Stimulated activated naive B cell treated with anti-CD40 and anti-IgM and Interleukin-4, amounts not matched to agents 10 μg/mL and 1 μg/mL and 100 μg/mL, for 72 hours (primary cell): ENCODE measurements at regions not wholly inside any gene's neighbourhood (a gene's known extent, or its start where the extent isn't known, plus 50 kb on each side); places are given as distances from the start of the nearest gene placed in this dataset.

Experiments used
- ATAC-seq, 2 donors: fragments of 150-1000 bp; cut with Tn5 transposase; replicated peaks; 2 replicates each; pipeline ENCODE4 v1.10.0; 2021; ENCODE audit warnings: moderate library complexity in 1 of 2
- DNase-seq: peaks from one replicate; pipeline ENCODE4 v3.0.0; 2021
- H3K27ac Mint-ChIP-seq: one replicate; pipeline ENCODE4 v1.8.0; 2022; ENCODE audit warnings: mild to moderate bottlenecking, mixed read lengths
- H3K27me3 Mint-ChIP-seq, 2 donors: one replicate each; pipeline ENCODE4 v1.8.0; 2022; ENCODE audit warnings: mixed read lengths in 2 of 2
- H3K36me3 Mint-ChIP-seq, 2 donors: one replicate each; pipeline ENCODE4 v1.8.0; 2022; ENCODE audit warnings: mixed read lengths in 2 of 2, mild to moderate bottlenecking in 1 of 2
- H3K4me1 Mint-ChIP-seq, 2 donors: one replicate each; pipeline ENCODE4 v1.8.0; 2022; ENCODE audit warnings: mixed read lengths in 2 of 2, mild to moderate bottlenecking in 1 of 2
- H3K4me3 Mint-ChIP-seq, 2 donors: one replicate each; pipeline ENCODE4 v1.8.0; 2022; ENCODE audit warnings: mild to moderate bottlenecking in 2 of 2, mixed read lengths in 2 of 2, moderate library complexity in 1 of 2
- H3K9me3 Mint-ChIP-seq, 2 donors: one replicate each; pipeline ENCODE4 v1.8.0; 2022; ENCODE audit warnings: mixed read lengths in 2 of 2, mild to moderate bottlenecking in 1 of 2

- Mint-ChIP-seq H3K4me1 (no peaks in the 10 kb centered on the region), H3K27ac (no peak overlapping the region)
Observed at GRCh38 chr9:73446306-73446705, 294.6 kb downstream of the ANXA1 start.

GRCh38 chr9:73451003-73451402, 299.3 kb downstream of the ANXA1 start:
- Mint-ChIP-seq H3K27me3 (no peaks in the 10 kb centered on the region), H3K4me1 (no peaks in the 10 kb centered on the region), H3K27ac (no peak overlapping the region), H3K4me3 (no peak overlapping the region), H3K9me3 (peaks cover 0 to 4% of the 10 kb centered on the region in 2 donors), H3K36me3 (no peaks in the 10 kb centered on the region)
- ATAC-seq (no peak), DNase-seq (no peak)

More at GRCh38 chr9:73446306-73446705, 294.6 kb downstream of the ANXA1 start:
- DNase-seq (no peak), ATAC-seq (no peak)
- Mint-ChIP-seq H3K4me3 (no peak overlapping the region), H3K36me3 (no peaks in the 10 kb centered on the region), H3K9me3 (peaks cover 0 to 4% of the 10 kb centered on the region in 2 donors), H3K27me3 (no peaks in the 10 kb centered on the region)

- ATAC-seq (no peak), DNase-seq (no peak)
- no peak overlapping the region for H3K4me3 Mint-ChIP-seq
- H3K9me3 Mint-ChIP-seq = peaks cover 0 to 2% of the 10 kb centered on the region in 2 donors
- no peak overlapping the region for H3K27ac Mint-ChIP-seq
- H3K4me1 Mint-ChIP-seq = no peaks in the 10 kb centered on the region
- no peaks in the 10 kb centered on the region for H3K36me3 Mint-ChIP-seq
- H3K27me3 Mint-ChIP-seq = no peaks in the 10 kb centered on the region
Observed at GRCh38 chr9:73459817-73460216, 308.2 kb downstream of the ANXA1 start.

- no peak for ATAC-seq
- H3K27ac Mint-ChIP-seq = no peak overlapping the region
- H3K36me3 Mint-ChIP-seq = no peaks in the 10 kb centered on the region
- H3K27me3 Mint-ChIP-seq = no peaks in the 10 kb centered on the region
- H3K9me3 Mint-ChIP-seq = peaks cover 0 to 4% of the 10 kb centered on the region in 2 donors
- no peak overlapping the region for H3K4me3 Mint-ChIP-seq
- no peaks in the 10 kb centered on the region for H3K4me1 Mint-ChIP-seq
- no peak for DNase-seq
Observed at GRCh38 chr9:73468716-73469115, 317.1 kb downstream of the ANXA1 start.

DNA sequence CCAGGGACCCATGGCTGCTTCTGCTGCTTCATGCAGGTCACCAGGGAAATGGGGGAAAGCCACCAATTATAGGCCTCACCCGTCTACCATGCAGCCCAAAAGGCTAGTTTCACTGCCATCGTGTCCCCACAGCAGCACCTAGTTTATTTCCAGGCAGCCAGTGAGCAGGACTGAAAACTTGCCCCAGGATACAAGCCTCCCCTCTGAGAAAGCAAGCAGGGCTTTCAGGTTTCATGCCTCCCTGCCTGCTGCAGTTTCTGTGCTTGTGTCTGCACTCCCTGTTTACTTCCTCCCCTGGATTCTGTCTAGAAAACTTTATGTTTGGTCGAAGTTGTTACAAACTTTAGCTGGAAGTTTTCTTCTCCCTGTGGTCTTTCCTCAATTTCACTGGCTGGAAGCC, 319.1 kb downstream of the ANXA1 start:
- Mint-ChIP-seq H3K36me3 (no peaks in the 10 kb centered on the region), H3K9me3 (peaks cover 0 to 1% of the 10 kb centered on the region in 2 donors), H3K4me3 (no peak overlapping the region), H3K27me3 (no peaks in the 10 kb centered on the region), H3K4me1 (no peaks in the 10 kb centered on the region), H3K27ac (no peak overlapping the region)
- ATAC-seq (no peak), DNase-seq (no peak)

GRCh38 chr9:73474002-73474600, 322.4 kb downstream of the ANXA1 start:
- Mint-ChIP-seq H3K4me1 (no peaks in the 10 kb centered on the region), H3K9me3 (peaks cover 0 to 1% of the 10 kb centered on the region in 2 donors), H3K4me3 (no peak overlapping the region), H3K27me3 (no peaks in the 10 kb centered on the region), H3K36me3 (no peaks in the 10 kb centered on the region), H3K27ac (no peak overlapping the region)
- ATAC-seq = no peak
- no peak for DNase-seq

DNA sequence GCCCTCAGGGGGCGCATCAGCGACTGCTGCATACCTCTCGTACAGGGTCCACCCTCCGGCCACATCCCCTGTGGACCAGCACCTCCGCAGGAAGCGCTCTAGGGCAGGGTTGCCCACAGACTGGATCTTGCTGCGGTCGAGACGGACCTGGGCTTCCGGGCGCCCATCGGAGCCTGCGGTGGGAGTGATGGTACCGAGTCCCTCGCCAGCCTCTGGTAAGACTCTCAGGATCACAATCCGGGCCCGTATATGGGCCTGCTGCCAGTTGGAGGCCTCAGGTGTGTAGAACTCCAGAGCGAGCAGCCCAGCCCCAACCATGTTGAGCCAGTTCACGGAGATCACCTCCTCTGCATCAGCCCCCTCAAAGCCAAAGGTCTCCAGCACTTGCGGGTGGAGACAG, 323.0 kb downstream of the ANXA1 start:
- Mint-ChIP-seq H3K4me3 (no peak overlapping the region), H3K4me1 (no peaks in the 10 kb centered on the region), H3K27me3 (no peaks in the 10 kb centered on the region), H3K27ac (no peak overlapping the region), H3K9me3 (no peaks in the 10 kb centered on the region), H3K36me3 (no peaks in the 10 kb centered on the region)
- ATAC-seq (no peak), DNase-seq (no peak)

DNA sequence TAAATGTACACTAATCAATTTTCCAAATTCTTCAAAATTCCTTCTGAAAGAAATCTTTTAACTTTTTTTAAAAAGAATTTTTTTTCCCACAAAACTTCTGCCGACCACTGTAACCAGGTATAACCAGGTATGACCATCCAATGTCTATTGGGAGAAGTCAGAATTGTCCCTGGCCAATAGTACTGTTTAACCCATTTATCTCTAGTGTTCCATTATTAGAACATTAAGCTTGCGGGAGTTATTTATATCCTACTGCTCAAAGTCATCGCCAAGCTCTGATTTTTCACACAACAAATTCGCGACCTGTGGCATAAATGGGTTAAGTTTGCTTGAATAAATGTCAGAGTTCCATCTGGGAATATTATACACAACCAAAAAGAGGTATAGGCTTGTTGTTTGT, 343.2 kb downstream of the ANXA1 start:
- Mint-ChIP-seq H3K4me1 (no peaks in the 10 kb centered on the region), H3K27ac (no peak overlapping the region), H3K9me3 (peaks cover 0 to 6% of the 10 kb centered on the region in 2 donors), H3K4me3 (no peak overlapping the region), H3K36me3 (no peaks in the 10 kb centered on the region), H3K27me3 (no peaks in the 10 kb centered on the region)
- no peak for DNase-seq
- ATAC-seq = no peak

GRCh38 chr9:73497796-73498195, 346.1 kb downstream of the ANXA1 start:
- ATAC-seq = no peak
- no peaks in the 10 kb centered on the region for H3K4me1 Mint-ChIP-seq
- no peak for DNase-seq
- H3K4me3 Mint-ChIP-seq = no peak overlapping the region
- H3K9me3 Mint-ChIP-seq = peaks cover 0 to 4% of the 10 kb centered on the region in 2 donors
- no peaks in the 10 kb centered on the region for H3K36me3 Mint-ChIP-seq
- H3K27me3 Mint-ChIP-seq = no peaks in the 10 kb centered on the region
- no peak overlapping the region for H3K27ac Mint-ChIP-seq

- Mint-ChIP-seq H3K27ac (no peak overlapping the region), H3K4me3 (no peak overlapping the region), H3K36me3 (no peaks in the 10 kb centered on the region), H3K9me3 (peaks cover 0 to 2% of the 10 kb centered on the region in 2 donors), H3K4me1 (no peaks in the 10 kb centered on the region), H3K27me3 (no peaks in the 10 kb centered on the region)
- no peak for ATAC-seq
- no peak for DNase-seq
Observed at GRCh38 chr9:73515216-73515615, 363.6 kb downstream of the ANXA1 start.

DNA sequence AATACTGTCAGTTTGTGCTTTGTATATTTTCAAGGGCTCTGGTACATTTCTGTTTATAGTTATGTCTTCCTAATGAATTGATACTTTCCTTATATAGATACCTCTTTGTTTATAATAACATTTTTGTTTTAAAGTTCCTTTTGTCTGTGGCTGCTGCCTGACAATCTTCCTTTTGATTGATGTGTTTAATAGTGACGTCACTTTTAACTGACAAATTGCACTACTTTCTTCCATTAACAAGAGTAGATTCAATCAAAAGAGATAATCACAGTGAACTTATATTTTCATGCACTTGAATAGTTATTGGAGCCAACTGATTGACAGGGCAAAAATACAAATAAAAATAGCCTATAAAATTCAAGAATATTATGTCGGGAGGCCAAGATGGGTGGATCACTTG, 371.7 kb downstream of the ANXA1 start:
- Mint-ChIP-seq H3K27me3 (no peaks in the 10 kb centered on the region), H3K27ac (no peak overlapping the region), H3K4me3 (no peak overlapping the region), H3K4me1 (no peaks in the 10 kb centered on the region), H3K36me3 (no peaks in the 10 kb centered on the region), H3K9me3 (peaks cover 0 to 4% of the 10 kb centered on the region in 2 donors)
- ATAC-seq (no peak), DNase-seq (no peak)

DNA sequence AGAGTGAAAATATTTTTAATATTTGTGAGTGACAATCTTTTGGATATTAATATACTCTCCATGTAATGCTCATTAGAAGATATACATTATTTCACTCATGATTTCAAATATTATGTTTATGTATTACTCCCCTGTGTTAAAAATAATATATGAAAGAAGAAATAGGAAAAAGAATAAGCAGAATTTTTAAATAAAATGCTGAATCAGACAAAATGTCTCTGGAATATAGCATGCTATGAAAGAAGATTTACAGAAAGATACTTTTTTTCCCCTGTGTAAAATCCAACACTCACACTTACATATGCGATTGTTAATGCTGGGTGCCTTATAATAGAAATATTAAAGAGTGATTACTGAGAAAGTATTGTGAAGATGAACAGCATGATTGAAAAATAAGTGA, 373.7 kb downstream of the ANXA1 start:
- no peak for ATAC-seq
- H3K4me1 Mint-ChIP-seq = no peaks in the 10 kb centered on the region
- no peak overlapping the region for H3K4me3 Mint-ChIP-seq
- H3K9me3 Mint-ChIP-seq = peaks cover 0 to 4% of the 10 kb centered on the region in 2 donors
- H3K27me3 Mint-ChIP-seq = no peaks in the 10 kb centered on the region
- no peaks in the 10 kb centered on the region for H3K36me3 Mint-ChIP-seq
- H3K27ac Mint-ChIP-seq = no peak overlapping the region
- no peak for DNase-seq

DNA sequence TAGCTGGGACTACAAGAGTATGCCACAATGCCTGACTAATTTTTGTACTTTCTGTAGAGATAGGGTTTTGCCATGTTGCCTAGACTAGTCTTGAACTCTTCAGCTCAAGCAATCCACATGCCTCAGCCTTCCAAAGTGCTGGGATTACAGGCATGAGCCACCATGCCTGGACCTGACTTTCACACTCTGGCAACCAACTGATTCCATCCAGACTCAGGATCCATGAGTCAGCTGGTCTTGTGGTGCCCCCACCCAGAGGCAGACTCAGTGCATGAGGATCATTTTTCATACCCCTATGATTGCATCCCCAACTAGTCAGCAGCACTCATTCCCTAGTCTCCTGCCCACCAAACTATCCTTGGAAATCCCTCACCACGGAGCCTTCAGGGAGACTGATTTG, 375.9 kb downstream of the ANXA1 start:
- no peak for ATAC-seq
- H3K27ac Mint-ChIP-seq = no peak overlapping the region
- H3K4me3 Mint-ChIP-seq = no peak overlapping the region
- no peaks in the 10 kb centered on the region for H3K36me3 Mint-ChIP-seq
- no peak for DNase-seq
- no peaks in the 10 kb centered on the region for H3K4me1 Mint-ChIP-seq
- no peaks in the 10 kb centered on the region for H3K27me3 Mint-ChIP-seq
- peaks cover 0 to 4% of the 10 kb centered on the region in 2 donors for H3K9me3 Mint-ChIP-seq

DNA sequence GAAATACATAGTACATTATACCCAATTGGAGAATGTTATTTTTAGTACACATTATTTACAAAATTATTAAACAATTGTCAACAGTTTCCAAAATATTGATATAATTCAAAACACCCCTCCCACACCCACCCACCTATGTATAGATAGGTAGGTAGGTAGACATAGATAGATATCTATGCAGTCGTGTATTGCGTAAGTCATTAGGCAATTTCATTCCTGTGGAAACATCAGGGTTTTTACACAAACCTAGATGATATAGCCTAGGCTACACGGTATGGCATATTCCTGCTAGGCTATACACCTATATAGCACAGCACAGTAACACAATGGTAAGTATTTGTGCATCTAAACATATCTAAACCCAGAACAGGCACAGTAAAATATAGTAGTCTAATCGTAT, 377.3 kb downstream of the ANXA1 start:
- H3K4me1 Mint-ChIP-seq = no peaks in the 10 kb centered on the region
- H3K4me3 Mint-ChIP-seq = no peak overlapping the region
- H3K36me3 Mint-ChIP-seq = no peaks in the 10 kb centered on the region
- H3K27me3 Mint-ChIP-seq = no peaks in the 10 kb centered on the region
- no peak overlapping the region for H3K27ac Mint-ChIP-seq
- no peak for DNase-seq
- ATAC-seq = no peak
- peaks cover 0 to 4% of the 10 kb centered on the region in 2 donors for H3K9me3 Mint-ChIP-seq

- peaks cover 0 to 4% of the 10 kb centered on the region in 2 donors for H3K9me3 Mint-ChIP-seq
- H3K4me3 Mint-ChIP-seq = no peak overlapping the region
- H3K4me1 Mint-ChIP-seq = no peaks in the 10 kb centered on the region
- H3K27me3 Mint-ChIP-seq = no peaks in the 10 kb centered on the region
- no peak overlapping the region for H3K27ac Mint-ChIP-seq
- ATAC-seq (no peak), DNase-seq (no peak)
- H3K36me3 Mint-ChIP-seq = no peaks in the 10 kb centered on the region
Observed at GRCh38 chr9:73529666-73530065, 378.0 kb downstream of the ANXA1 start.

GRCh38 chr9:73531051-73531532, 379.4 kb downstream of the ANXA1 start:
- H3K4me1 Mint-ChIP-seq = no peaks in the 10 kb centered on the region
- no peak overlapping the region for H3K4me3 Mint-ChIP-seq
- H3K27me3 Mint-ChIP-seq = no peaks in the 10 kb centered on the region
- DNase-seq = no peak
- H3K9me3 Mint-ChIP-seq = peaks cover 0 to 4% of the 10 kb centered on the region in 2 donors
- ATAC-seq = no peak
- H3K36me3 Mint-ChIP-seq = no peaks in the 10 kb centered on the region
- H3K27ac Mint-ChIP-seq = no peak overlapping the region
